Suppressor macrophage treated with lipopolysaccharide for 1 hour (primary cell): ENCODE measurements at regions not wholly inside any gene's neighbourhood (a gene's known extent, or its start where the extent isn't known, plus 50 kb on each side); places are given as distances from the start of the nearest gene placed in this dataset.

ENCODE experiments used
- DNase-seq, 3 donors: peaks; one replicate each; pipeline ENCODE4 v3.0.0-alpha.2; 2020 to 2022

GRCh38 chr3:9301091-9301490, 51.6 kb upstream of the SRGAP3 start:
- no peak for DNase-seq

- no peak for DNase-seq
These were observed 52.4 kb upstream of the SRGAP3 start for GRCh38 chr3:9301798-9302197.

- DNase-seq, result peak; percentile 79 to 89 (median 85)
These were observed 53.2 kb upstream of the SRGAP3 start for GRCh38 chr3:9302425-9303181.

GRCh38 chr3:9308298-9308990, 54.4 kb upstream of the THUMPD3 start:
- DNase-seq, result no peak

- DNase-seq, result no peak
These were observed 52.8 kb upstream of the THUMPD3 start for GRCh38 chr3:9310043-9310442.

GRCh38 chr3:9311228-9311627, 51.6 kb upstream of the THUMPD3 start:
- DNase-seq, result no peak
